Fibroblast of skin of abdomen (primary cell): ENCODE measurements at regions not wholly inside any gene's neighbourhood (a gene's known extent, or its start where the extent isn't known, plus 50 kb on each side); places are given as distances from the start of the nearest gene placed in this dataset.

Experiments
- DNase-seq: peaks from one replicate; pipeline ENCODE4 v3.0.0-alpha.2; 2013

DNA sequence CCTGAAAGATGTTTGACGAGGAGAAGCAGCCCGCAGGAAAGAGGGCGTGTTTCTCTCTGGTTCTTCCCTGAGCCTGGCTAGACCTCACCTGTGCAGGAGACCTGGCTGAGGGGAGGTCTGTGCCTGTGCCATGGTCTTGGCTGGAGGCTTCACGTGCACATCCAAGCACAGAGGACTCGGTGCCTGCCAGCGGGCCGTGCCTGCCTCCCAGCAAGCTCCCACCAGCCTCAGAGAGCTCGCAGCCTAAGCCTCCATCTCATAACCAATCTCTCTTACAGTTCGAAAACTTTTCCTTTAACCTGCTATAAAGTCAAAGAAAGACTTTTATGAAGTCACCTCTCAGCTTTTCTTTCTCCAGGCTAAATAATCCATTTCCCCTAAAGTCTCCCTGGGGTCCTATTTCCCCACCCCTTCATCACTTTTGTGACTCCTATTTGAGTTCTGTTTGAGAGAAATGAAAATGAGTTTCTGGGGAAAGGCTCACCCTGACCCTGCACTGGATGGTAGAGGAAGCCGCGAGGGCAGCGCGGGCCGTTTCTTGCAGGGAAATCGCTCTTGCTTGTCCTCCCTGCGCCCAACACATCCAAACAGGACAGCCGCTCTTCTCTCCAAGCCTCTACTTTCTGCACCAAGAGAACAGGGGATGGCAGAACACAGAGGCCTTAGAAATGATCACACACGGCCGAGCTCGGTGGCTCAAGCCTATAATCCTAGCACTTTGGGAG lies 521.0 kb downstream of the SOX11 start:
- DNase-seq, result no peak

- DNase-seq, result no peak
Observed at GRCh38 chr2:6214471-6214870, 522.3 kb downstream of the SOX11 start.

GRCh38 chr2:6215053-6215452 lies 522.9 kb downstream of the SOX11 start:
- DNase-seq, result no peak

DNA sequence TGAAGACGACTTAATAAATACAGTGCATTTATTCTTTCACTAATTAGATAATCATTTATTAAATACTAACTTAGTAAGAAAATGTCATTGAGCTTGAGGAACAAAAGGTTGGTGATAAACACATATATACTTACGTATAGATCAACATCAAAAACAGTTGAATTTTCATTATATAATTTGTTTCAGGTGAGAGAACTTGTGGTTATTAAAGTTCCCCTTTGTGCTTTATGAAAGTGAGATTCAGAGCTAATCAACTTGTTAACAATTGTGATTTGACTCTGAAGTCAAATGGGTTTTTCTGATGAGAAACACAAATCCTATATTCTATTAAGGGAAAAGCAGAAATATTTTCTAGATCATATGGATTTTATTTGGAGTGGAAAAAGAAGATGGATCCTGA lies 524.0 kb downstream of the SOX11 start:
- no peak for DNase-seq

- DNase-seq, result no peak
Observed at GRCh38 chr2:6218926-6219325, 526.7 kb downstream of the SOX11 start.

GRCh38 chr2:6219906-6220305 lies 527.7 kb downstream of the SOX11 start:
- DNase-seq, result no peak

DNA sequence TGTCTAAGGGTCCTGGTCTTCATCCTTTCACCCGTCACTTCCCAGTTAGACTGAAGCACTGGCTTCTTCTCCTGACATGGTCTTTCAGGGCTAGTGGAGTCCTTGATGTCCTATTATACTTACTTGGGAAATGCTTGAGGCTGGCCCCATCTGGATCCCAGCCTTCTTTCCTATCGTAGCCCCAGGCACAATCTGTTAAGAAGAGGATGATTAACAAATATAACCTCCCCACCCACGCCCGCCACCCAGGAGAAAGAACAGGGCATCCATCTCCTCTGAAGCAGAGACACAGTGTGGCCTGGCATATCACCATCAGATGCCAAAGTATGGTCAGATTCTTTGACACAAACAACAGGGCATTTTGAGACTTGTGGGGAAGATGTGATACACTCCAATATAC lies 530.1 kb downstream of the SOX11 start:
- DNase-seq, result no peak

GRCh38 chr2:6224267-6224666 lies 532.1 kb downstream of the SOX11 start:
- no peak for DNase-seq

GRCh38 chr2:6228251-6228650 lies 536.1 kb downstream of the SOX11 start:
- DNase-seq, result no peak

DNA sequence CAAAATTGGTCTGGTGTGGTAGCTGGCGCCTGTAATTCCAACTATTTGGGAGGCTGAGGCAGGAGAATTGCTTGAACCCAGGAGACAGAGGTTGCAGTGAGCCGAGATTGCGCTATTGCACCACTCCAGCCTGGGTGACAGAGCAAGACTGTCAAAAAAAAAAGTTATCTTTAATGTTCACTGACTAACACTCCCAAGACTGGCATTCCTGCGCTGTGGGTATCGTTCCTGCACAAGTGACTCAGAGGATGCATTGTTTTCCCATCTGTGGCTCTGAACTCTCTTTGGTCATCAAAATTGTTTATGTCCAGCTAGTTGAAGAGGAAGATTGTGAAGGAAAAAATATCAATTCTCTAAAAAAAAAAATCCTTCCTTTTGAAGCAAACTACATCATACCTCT lies 539.0 kb downstream of the SOX11 start:
- no peak for DNase-seq

DNA sequence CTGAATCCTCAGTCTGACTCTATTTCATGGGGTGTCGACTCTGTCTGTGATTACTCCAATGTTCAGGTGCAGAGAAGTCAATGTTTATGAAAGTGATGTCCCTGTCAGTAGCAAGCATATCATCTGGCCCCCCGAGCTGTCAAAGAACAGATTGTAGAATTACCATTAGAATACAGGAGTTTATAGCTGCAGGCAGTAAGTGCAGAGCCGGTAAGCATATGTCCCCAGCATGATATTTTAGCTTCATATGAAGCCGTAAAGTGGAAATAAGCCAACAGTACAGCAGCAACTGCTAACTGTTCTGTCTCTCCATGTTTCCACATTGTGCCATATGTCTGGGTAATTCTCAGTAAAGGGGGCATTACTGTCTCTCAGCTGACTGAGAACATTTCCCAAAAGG lies 541.8 kb downstream of the SOX11 start:
- no peak for DNase-seq

GRCh38 chr2:6234702-6235101 lies 542.5 kb downstream of the SOX11 start:
- no peak for DNase-seq

GRCh38 chr2:6236317-6236716 lies 544.1 kb downstream of the SOX11 start:
- DNase-seq, result no peak

GRCh38 chr2:6237039-6237660 lies 545.0 kb downstream of the SOX11 start:
- no peak for DNase-seq

- no peak for DNase-seq
Observed at GRCh38 chr2:6249557-6249956, 557.4 kb downstream of the SOX11 start.

DNA sequence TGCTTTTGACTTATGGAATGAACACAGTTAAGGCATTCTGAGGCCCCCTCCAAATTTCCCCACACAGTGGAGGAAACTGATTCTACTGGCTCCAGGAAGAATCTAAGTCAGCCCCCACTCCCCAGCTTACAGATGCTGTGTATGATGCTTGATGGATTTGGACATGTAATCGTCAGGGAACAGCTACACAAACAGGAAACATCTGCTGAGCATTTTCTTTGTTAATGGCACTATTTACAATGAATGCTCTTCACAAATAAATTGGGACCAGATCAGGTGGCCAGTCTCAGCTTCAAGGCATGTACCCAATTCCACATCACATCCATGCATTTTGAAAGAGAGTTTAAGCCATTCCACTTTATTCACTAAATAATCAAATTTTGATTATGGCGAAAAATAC lies 562.3 kb downstream of the SOX11 start:
- no peak for DNase-seq

- DNase-seq, result no peak
Observed at GRCh38 chr2:6264198-6264597, 572.0 kb downstream of the SOX11 start.

DNA sequence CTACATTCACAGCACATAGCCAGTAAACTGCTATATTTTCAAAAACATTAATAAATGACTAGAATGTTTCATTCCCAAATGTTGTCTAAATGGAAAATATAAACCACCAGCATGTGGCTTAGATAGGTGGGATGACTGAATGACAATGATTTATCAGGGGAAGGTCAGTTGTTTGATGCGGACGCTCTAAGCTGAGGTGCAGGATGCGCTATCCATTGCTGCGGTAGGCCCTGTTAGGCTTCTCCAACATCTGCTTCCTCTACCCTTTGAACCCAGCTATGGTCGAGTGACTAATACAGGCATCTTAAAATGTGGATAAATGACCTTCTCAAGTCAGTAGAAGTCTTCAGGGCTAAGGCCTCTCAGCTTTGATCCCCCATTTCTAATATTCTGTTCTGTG lies 584.2 kb downstream of the CMPK2 start:
- no peak for DNase-seq

DNA sequence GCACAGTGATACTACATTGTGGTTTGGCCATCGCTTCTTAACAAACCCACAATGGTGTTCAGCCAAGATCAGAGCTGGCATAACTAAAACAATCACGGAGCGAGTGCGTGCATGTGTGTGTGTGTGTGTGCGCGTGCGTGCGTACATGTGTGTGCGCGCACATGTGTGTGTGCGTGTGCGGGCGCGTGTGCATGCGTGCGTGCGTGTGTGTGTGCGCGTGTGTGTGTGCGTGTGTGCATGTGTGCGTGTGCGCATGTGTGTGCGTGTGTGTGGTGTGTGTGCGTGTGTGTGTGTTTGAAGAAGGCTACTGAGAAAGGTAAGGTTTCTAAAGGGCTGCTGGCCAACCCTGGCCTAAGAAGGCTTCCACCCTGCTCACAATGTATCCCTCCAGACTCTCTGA lies 582.4 kb downstream of the CMPK2 start:
- no peak for DNase-seq

DNA sequence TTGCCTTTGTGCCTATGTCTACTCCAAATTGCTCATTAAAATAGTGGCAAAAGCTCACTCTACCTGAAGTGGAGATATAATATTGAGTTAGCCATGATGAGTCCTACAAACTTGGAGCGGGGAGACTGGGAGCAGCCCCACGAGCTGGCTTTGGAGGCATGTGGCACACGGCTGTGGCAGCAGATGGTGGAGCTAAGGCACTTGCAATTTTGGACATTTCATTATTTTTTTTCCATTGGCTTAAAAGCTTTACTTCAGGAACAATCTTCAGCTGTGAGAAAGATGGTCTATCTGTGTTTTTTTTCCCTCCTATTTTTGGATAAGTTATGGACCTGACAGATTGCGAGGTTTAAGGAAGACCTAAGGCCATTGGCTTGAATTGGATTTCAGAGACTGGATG lies 578.3 kb downstream of the CMPK2 start:
- DNase-seq, result no peak

- DNase-seq, result no peak
Observed at GRCh38 chr2:6288791-6289190, 576.9 kb downstream of the CMPK2 start.

DNA sequence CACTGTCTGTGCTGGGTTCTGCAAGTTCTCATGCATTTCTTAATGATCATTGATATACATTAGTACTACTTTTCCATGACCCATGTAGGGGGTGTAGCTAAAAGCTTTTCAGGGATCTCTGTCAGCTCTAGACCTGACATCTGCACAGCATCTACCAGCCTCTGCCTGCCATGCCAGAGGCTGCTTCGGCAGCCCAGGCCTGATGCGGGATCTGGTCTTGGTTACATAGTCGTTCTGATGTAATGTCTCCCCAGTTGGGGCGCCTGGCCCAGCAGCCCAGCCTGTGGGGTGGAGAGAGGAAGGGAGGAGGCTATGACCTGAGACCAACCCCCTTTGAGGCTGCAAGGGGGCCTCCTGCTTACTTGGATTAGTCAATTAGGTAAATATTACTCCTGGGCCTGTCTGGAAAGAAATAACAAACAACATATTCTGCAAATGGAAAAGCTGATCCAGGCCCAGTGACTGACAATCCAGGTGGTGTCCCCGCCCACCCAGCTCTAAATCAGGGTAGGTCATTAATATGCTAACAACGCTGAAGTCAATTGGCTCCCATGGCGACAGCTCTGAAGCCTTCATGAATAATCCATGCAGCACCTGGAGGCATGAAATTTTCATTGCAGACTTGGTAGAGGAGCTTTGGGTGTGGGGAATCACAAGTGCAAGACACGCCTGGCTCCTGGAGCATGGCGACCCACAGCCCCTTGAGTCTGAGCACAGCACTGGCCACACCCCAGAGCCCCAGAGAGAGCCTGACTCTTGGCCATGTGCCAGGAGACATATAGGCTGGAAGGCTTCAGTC lies 575.3 kb downstream of the CMPK2 start:
- DNase-seq, result no peak

GRCh38 chr2:6294791-6295190 lies 570.9 kb downstream of the CMPK2 start:
- DNase-seq, result no peak

DNA sequence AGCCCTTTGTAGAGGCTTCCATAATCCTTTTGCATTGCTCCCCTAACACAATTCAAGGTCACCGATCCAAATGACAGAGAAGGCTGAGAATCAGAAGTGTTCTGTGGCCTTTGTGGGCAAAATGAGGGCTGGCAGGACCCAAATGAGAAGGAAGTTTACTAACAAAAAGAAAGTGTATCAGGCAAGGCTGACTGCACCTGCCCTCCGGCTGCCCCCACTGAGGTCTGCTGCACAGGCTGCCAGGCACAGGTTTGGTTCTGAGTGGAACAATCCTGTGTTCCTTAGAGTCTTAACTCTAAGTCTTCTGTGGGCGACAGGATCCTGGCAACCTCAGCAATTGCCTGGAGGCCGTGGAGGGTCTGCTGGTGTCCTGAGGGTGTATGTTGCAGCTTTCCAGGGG lies 568.5 kb downstream of the CMPK2 start:
- no peak for DNase-seq
